Fibroblast of the aortic adventitia (primary cell): ENCODE measurements at regions not wholly inside any gene's neighbourhood (a gene's known extent, or its start where the extent isn't known, plus 50 kb on each side); places are given as distances from the start of the nearest gene placed in this dataset.

ENCODE experiments used
- DNase-seq: peaks from one replicate; pipeline ENCODE4 v3.0.0-alpha.2; 2010; ENCODE audit warnings: low read depth
- H3K4me3 ChIP-seq: 2 replicates; pipeline ENCODE4 v1.5.1; 2011; ENCODE audit warnings: low read depth, mild to moderate bottlenecking, control low read depth, low read length, moderate library complexity
- TF ChIP-seq, protein P1 (sequence below): IDR thresholded peaks from 2 replicates; pipeline ENCODE4 v1.5.1; 2011; ENCODE audit warnings: mild to moderate bottlenecking, low read length, control low read depth, inconsistent platforms; ENCODE audit not compliant: insufficient read depth

DNA sequence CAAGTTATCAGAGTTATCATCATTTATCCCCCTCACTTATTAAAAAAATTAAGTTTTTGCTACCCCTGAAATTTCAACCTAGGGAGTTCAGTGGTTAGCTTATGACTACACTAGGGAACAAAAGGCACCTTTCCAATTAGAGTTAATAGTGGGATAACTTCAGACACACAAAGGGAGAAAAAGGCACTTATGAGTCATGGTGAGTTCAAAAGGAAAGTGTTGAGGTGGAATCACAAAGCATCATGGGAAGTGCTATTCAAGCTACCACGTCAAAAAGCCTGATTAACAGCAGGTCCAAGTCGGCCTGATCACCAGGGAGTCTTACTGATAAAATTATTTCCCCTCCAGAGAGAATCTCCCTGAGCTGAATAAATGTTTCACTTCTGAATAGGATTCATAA lies 165.7 kb downstream of the C7orf25 start:
- TF ChIP-seq, protein P1, sequence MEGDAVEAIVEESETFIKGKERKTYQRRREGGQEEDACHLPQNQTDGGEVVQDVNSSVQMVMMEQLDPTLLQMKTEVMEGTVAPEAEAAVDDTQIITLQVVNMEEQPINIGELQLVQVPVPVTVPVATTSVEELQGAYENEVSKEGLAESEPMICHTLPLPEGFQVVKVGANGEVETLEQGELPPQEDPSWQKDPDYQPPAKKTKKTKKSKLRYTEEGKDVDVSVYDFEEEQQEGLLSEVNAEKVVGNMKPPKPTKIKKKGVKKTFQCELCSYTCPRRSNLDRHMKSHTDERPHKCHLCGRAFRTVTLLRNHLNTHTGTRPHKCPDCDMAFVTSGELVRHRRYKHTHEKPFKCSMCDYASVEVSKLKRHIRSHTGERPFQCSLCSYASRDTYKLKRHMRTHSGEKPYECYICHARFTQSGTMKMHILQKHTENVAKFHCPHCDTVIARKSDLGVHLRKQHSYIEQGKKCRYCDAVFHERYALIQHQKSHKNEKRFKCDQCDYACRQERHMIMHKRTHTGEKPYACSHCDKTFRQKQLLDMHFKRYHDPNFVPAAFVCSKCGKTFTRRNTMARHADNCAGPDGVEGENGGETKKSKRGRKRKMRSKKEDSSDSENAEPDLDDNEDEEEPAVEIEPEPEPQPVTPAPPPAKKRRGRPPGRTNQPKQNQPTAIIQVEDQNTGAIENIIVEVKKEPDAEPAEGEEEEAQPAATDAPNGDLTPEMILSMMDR: no peak
- peak; percentile 33 for DNase-seq

DNA sequence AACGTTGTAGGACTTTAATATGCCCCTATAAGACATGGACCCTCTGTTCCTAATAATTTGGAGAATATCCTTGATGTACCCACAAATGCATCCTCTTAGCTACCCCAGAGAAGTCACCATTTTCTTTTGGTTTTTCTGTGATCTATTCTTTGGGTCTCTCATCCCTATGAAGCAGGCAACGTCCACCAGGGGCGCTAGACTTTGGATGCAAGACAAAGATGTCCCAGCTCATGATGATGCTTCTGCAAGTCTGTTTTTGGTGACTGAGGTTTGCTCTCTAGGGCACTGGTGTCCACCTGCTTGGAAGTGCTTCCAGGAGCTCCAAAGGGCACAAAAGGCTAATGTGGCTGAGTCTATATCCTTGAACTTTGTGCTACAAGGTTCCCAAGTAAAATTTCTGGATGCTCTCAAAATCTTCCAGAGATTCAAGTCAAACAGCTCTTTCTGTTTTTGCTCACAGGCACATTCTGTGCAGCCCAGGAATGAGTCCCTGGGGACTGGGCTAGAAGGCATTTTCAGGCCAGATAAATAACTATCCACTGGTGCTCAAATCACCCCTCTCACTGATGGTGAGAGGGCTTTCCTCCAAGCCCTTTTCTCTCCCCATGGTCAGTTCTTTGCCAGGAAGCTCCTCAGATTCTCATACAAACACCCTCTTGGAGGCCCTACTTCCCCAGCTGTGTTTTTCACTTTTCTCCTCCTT lies 166.4 kb downstream of the C7orf25 start:
- H3K4me3 ChIP-seq: no peak overlapping the region
- TF ChIP-seq, protein P1: peak; percentile 55
- DNase-seq: peak; percentile 55

More for the DNA sequence above, 165.7 kb downstream of the C7orf25 start:
- no peak overlapping the region for H3K4me3 ChIP-seq

DNA sequence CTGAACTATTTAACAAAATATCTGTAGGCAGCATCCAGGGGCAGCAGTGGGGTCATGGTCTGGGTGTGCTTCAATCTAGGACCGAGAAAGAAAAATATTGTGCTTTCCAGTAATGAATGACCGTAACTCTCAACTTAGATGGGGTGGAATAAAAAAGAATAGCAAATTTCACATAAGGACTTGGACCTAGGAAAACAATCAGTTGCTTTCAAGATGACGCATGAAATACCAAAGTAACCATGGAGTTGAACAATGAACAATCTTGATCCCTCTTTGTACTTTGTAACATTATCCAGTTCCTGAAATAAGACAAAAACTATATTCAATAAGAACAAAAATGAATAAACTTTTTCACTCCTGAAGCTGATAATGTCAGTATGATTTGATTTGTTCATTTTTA lies 167.1 kb downstream of the C7orf25 start:
- TF ChIP-seq, protein P1: no peak
- H3K4me3 ChIP-seq: no peak overlapping the region
- peak; percentile 64 for DNase-seq

DNA sequence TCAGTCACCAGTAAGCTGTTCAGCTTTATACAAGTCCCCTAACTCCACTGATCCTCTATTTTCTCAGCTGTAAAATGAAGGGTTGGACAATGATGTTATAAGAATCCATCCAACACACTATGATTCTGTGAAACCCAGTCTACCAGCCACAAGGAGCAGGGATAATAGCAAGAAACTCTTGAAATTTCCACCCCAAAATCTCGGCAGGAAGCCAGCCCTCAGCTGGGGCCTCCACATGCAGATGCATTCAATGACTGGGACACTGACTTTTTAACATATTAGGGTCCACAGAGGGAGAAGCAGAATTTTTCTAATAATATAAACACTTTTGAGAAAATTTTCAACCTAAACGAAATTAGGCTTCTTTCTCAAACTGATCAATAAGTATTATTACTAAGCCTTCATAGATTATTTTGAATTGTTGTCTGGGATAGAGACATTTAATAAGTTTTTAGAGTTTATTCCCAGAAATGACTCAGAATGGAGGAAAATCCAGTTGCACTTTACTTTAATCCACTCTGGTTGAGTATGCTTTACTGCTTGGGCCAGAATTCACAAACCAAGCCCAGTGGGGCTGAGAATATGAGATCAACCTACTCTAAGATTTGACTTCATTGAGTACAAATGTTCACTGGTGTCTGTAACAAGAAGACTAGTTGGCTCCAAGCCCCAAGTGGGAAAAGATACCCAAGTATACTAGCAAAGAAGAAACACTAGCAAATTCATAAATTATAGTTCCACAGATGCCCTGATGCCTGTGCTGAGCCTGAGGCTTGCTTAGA lies 168.6 kb downstream of the C7orf25 start:
- TF ChIP-seq, protein P1: no peak
- no peak for DNase-seq
- no peak overlapping the region for H3K4me3 ChIP-seq

DNA sequence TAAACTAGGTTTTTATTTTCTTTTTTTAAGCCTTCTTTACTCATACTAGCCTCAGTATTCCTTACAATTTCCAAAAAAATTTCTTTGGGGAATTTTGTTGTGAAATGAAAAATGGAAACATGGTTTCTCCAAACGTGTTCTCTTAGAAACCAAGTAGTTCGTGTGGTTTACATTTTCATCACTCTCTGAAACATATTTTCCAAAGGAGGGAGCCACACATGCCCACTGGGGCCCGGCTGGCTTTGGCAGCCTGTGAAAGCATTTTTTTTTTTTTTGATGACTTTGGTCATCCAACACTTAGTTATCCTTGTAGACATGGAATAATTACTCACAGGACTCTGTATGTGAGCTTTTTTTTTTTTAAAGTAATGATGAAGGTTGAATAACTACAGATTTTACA lies 169.6 kb downstream of the C7orf25 start:
- H3K4me3 ChIP-seq: no peak overlapping the region
- no peak for DNase-seq
- TF ChIP-seq, protein P1: no peak

DNA sequence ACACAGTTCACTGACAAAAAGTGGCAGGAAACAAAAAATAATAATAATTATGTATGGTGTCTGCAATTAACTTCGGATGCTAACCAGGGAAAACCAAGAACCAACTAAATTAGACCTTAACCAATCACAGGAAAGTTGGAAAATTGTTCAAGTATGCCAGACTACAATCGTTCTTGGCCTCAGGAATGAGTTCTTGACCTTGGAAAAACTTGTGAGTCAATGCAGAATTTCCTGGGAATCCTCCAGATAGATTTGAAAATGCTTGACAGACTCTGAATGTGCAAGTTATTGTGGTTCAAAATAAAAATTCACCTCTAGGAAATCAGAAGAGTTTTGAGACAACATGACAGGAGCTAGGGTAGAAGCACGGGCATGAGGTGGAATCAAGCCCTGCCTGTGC lies 171.5 kb downstream of the C7orf25 start:
- H3K4me3 ChIP-seq: no peak overlapping the region
- TF ChIP-seq, protein P1: no peak
- DNase-seq: peak; percentile 78
